Mesenchymal stem cell (in vitro differentiated cells and primary cell): ENCODE measurements at regions not wholly inside any gene's neighbourhood (a gene's known extent, or its start where the extent isn't known, plus 50 kb on each side); places are given as distances from the start of the nearest gene placed in this dataset.
"Not testable (repeated sequence)": the region's sequence is repeated elsewhere in the genome, so short reads cannot be mapped to it uniquely, and the experiment has no call there.

ENCODE experiments used
- DNase-seq: peaks from one replicate; pipeline ENCODE4 v3.0.0-alpha.2; 2013
- H2AFZ ChIP-seq: one replicate; pipeline ENCODE4 v1.6.1; 2013; ENCODE audit warnings: low read depth, mild to moderate bottlenecking, control low read depth, inconsistent platforms, low read length, moderate library complexity
- H2AK5ac ChIP-seq: 2 replicates; pipeline ENCODE4 v1.6.1; 2013; ENCODE audit warnings: low read length, moderate library complexity, mild to moderate bottlenecking, inconsistent platforms; ENCODE audit not compliant: severe bottlenecking
- H2BK120ac ChIP-seq: one replicate; pipeline ENCODE4 v1.6.1; 2013; ENCODE audit warnings: low read depth, mild to moderate bottlenecking, inconsistent platforms, low read length, moderate library complexity
- H2BK12ac ChIP-seq, 2 experiments: one replicate each; pipeline ENCODE4 v1.6.1; 2013; ENCODE audit warnings: inconsistent platforms in 2 of 2, low read length in 2 of 2, mild to moderate bottlenecking in 2 of 2, moderate library complexity in 2 of 2, control low read depth in 1 of 2
- H2BK15ac ChIP-seq: one replicate; pipeline ENCODE4 v1.6.1; 2013; ENCODE audit warnings: mild to moderate bottlenecking, low read depth, inconsistent platforms; ENCODE audit not compliant: poor library complexity, severe bottlenecking
- H2BK5ac ChIP-seq: 2 replicates; pipeline ENCODE4 v1.6.1; 2013; ENCODE audit warnings: low read depth, mild to moderate bottlenecking, low read length, control low read depth, inconsistent platforms; ENCODE audit not compliant: poor library complexity, severe bottlenecking
- H3K14ac ChIP-seq, 2 experiments: one replicate each; pipeline ENCODE4 v1.6.1; 2013; ENCODE audit warnings: inconsistent platforms in 2 of 2, low read length in 2 of 2, control low read depth in 1 of 2, mild to moderate bottlenecking in 1 of 2, moderate library complexity in 1 of 2
- H3K18ac ChIP-seq, 2 experiments: one replicate each; pipeline ENCODE4 v1.6.1; 2013; ENCODE audit warnings: inconsistent platforms in 2 of 2, low read length in 2 of 2, control low read depth in 1 of 2, low read depth in 1 of 2, mild to moderate bottlenecking in 1 of 2
- H3K23ac ChIP-seq, 2 experiments: one replicate each; pipeline ENCODE4 v1.6.1; 2013; ENCODE audit warnings: inconsistent platforms in 2 of 2, low read length in 2 of 2, mild to moderate bottlenecking in 2 of 2, moderate library complexity in 2 of 2, control low read depth in 1 of 2
- H3K27ac ChIP-seq: 2 replicates; pipeline ENCODE4 v1.5.1; 2013; ENCODE audit warnings: mild to moderate bottlenecking, moderate library complexity, low read length, control low read depth, inconsistent platforms; ENCODE audit not compliant: poor library complexity, severe bottlenecking
- H3K27me3 ChIP-seq, 2 experiments: 2 replicates each; pipeline versions ENCODE4 v1.6.1 to v1.7.0; 2013; ENCODE audit warnings: low read length in 2 of 2, mild to moderate bottlenecking in 2 of 2, moderate library complexity in 2 of 2, control low read depth in 1 of 2, inconsistent platforms in 1 of 2; ENCODE audit not compliant: control insufficient read depth in 1 of 2, insufficient read depth in 1 of 2
- H3K36me3 ChIP-seq, 2 experiments: 2 replicates each; pipeline versions ENCODE4 v1.6.1 to v1.7.0; 2013; ENCODE audit warnings: low read length in 2 of 2, control low read depth in 1 of 2, inconsistent platforms in 1 of 2, low read depth in 1 of 2, mild to moderate bottlenecking in 1 of 2; ENCODE audit not compliant: insufficient read depth in 2 of 2, control insufficient read depth in 1 of 2
- H3K4ac ChIP-seq, 2 experiments: one replicate each; pipeline ENCODE4 v1.6.1; 2013; ENCODE audit warnings: inconsistent platforms in 2 of 2, low read length in 2 of 2, mild to moderate bottlenecking in 2 of 2, moderate library complexity in 2 of 2, control low read depth in 1 of 2, low read depth in 1 of 2
- H3K4me1 ChIP-seq: 2 replicates; pipeline ENCODE4 v1.6.1; 2013; ENCODE audit warnings: low read depth, low read length, control low read depth; ENCODE audit not compliant: control insufficient read depth, insufficient read depth
- H3K4me2 ChIP-seq: 2 replicates; pipeline ENCODE4 v1.6.1; 2013; ENCODE audit warnings: low read length, mild to moderate bottlenecking, inconsistent platforms; ENCODE audit not compliant: poor library complexity, severe bottlenecking
- H3K4me3 ChIP-seq, 2 experiments: 2 replicates each; pipeline versions ENCODE4 v1.5.1 to v1.7.0; 2013; ENCODE audit warnings: low read length in 2 of 2, mild to moderate bottlenecking in 2 of 2, control low read depth in 1 of 2, low read depth in 1 of 2; ENCODE audit not compliant: insufficient read depth in 1 of 2
- H3K79me1 ChIP-seq: replicated peaks from 2 replicates; pipeline ENCODE4 v1.6.1; 2013; ENCODE audit warnings: mild to moderate bottlenecking, control low read depth, low read length, inconsistent platforms; ENCODE audit not compliant: poor library complexity, severe bottlenecking
- H3K9ac ChIP-seq: 2 replicates; pipeline ENCODE4 v1.7.0; 2013; ENCODE audit warnings: mild to moderate bottlenecking, low read length, moderate library complexity
- H3K9me3 ChIP-seq: 2 replicates; pipeline ENCODE4 v1.7.0; 2013; ENCODE audit warnings: mild to moderate bottlenecking, low read length; ENCODE audit not compliant: control insufficient read depth
- H4K8ac ChIP-seq: one replicate; pipeline ENCODE4 v1.6.1; 2013; ENCODE audit warnings: inconsistent platforms, mild to moderate bottlenecking, low read length, moderate library complexity
- H4K91ac ChIP-seq: one replicate; pipeline ENCODE4 v1.6.1; 2013; ENCODE audit warnings: mild to moderate bottlenecking, low read length, inconsistent platforms
- WGBS: methylation state at CpG from one replicate; pipeline ENCODE4 v1.1.7; 2013; ENCODE audit warnings: mixed read lengths; 5-methylcytosine and 5-hydroxymethylcytosine counted together

GRCh38 chr13:99727651-99728050 is 226.4 kb downstream of the TM9SF2 start:
- not testable (repeated sequence) for H3K36me3 ChIP-seq, H3K79me1 ChIP-seq, H3K27me3 ChIP-seq, H3K4me1 ChIP-seq, H3K9me3 ChIP-seq, H2AK5ac ChIP-seq, H3K27ac ChIP-seq, H2BK15ac ChIP-seq, H3K18ac ChIP-seq, H3K4me3 ChIP-seq, DNase-seq, H2BK12ac ChIP-seq, H2BK120ac ChIP-seq, H3K14ac ChIP-seq, H3K4ac ChIP-seq, H3K23ac ChIP-seq, H4K91ac ChIP-seq, H2BK5ac ChIP-seq, H3K9ac ChIP-seq, H3K4me2 ChIP-seq, H2AFZ ChIP-seq, H4K8ac ChIP-seq
- WGBS: 96% methylated on average over 5 of the region's 6 CpGs

- Histone ChIP-seq H3K9ac (no peak overlapping the region), H4K91ac (no peak overlapping the region), H3K36me3 (peaks cover 0 to 4% of the 10 kb centered on the region in 2 experiments), H2BK15ac (no peak overlapping the region), H3K4ac (no peak overlapping the region), H3K27me3 (no peaks in the 10 kb centered on the region), H3K18ac (no peak overlapping the region), H3K4me3 (no peak overlapping the region), H4K8ac (no peak overlapping the region), H3K14ac (no peak overlapping the region), H3K27ac (no peak overlapping the region), H3K23ac (no peak overlapping the region), H2BK12ac (no peak overlapping the region), H2BK120ac (no peak overlapping the region), H3K4me1 (peaks cover 4% of the 10 kb centered on the region), H3K4me2 (no peak overlapping the region), H3K9me3 (no peaks in the 10 kb centered on the region), H2AK5ac (no peak overlapping the region), H3K79me1 (no peaks in the 10 kb centered on the region), H2AFZ (no peak overlapping the region), H2BK5ac (no peak overlapping the region)
- 69% methylated on average over 9 of the region's 10 CpGs for WGBS
- no peak for DNase-seq
Observed at GRCh38 chr13:99726282-99726894, 225.1 kb downstream of the TM9SF2 start.

GRCh38 chr13:99725644-99726043 is 224.4 kb downstream of the TM9SF2 start:
- no peak overlapping the region for H4K91ac ChIP-seq
- H3K9ac ChIP-seq: no peak overlapping the region
- H3K4me2 ChIP-seq: no peak overlapping the region
- H3K27me3 ChIP-seq: no peaks in the 10 kb centered on the region
- H3K4me3 ChIP-seq: no peak overlapping the region
- H2BK15ac ChIP-seq: no peak overlapping the region
- no peak overlapping the region for H3K14ac ChIP-seq
- peaks cover 0 to 4% of the 10 kb centered on the region in 2 experiments for H3K36me3 ChIP-seq
- H2BK5ac ChIP-seq: no peak overlapping the region
- no peak overlapping the region for H3K27ac ChIP-seq
- H3K79me1 ChIP-seq: no peaks in the 10 kb centered on the region
- H3K4me1 ChIP-seq: peaks cover 4% of the 10 kb centered on the region
- H3K4ac ChIP-seq: no peak overlapping the region
- no peak overlapping the region for H2AK5ac ChIP-seq
- no peak overlapping the region for H4K8ac ChIP-seq
- no peak overlapping the region for H2BK120ac ChIP-seq
- H2AFZ ChIP-seq: no peak overlapping the region
- H3K9me3 ChIP-seq: no peaks in the 10 kb centered on the region
- WGBS: 97% methylated on average over 11 of the region's 11 CpGs
- no peak overlapping the region for H3K23ac ChIP-seq
- no peak for DNase-seq
- no peak overlapping the region for H2BK12ac ChIP-seq
- no peak overlapping the region for H3K18ac ChIP-seq

GRCh38 chr13:99724633-99725517 is 223.6 kb downstream of the TM9SF2 start:
- Histone ChIP-seq H2BK5ac (no peak overlapping the region), H4K8ac (no peak overlapping the region), H2AK5ac (no peak overlapping the region), H3K23ac (no peak overlapping the region), H3K4me2 (no peak overlapping the region), H3K4ac (no peak overlapping the region), H2BK120ac (no peak overlapping the region), H4K91ac (no peak overlapping the region), H3K79me1 (no peaks in the 10 kb centered on the region), H3K9ac (no peak overlapping the region), H3K27me3 (no peaks in the 10 kb centered on the region), H3K14ac (no peak overlapping the region), H3K9me3 (no peaks in the 10 kb centered on the region), H2AFZ (no peak overlapping the region), H3K4me1 (peaks cover 4% of the 10 kb centered on the region), H2BK15ac (no peak overlapping the region), H3K18ac (no peak overlapping the region), H3K4me3 (no peak overlapping the region), H2BK12ac (no peak overlapping the region), H3K36me3 (peaks cover 0 to 3% of the 10 kb centered on the region in 2 experiments), H3K27ac (no peak overlapping the region)
- 93% methylated on average over 16 of the region's 16 CpGs for WGBS
- no peak for DNase-seq
